GM12878 (cell line): ENCODE measurements at regions not wholly inside any gene's neighbourhood (a gene's known extent, or its start where the extent isn't known, plus 50 kb on each side); places are given as distances from the start of the nearest gene placed in this dataset.

Experiments
- BHLHE40 ChIP-seq, 2 experiments: fragments of 450-650 bp in 1 of 2; IDR thresholded peaks; 2 replicates each; pipeline ENCODE4 v1.6.1; 2011 to 2017; ENCODE audit warnings: low read depth in 2 of 2, borderline replicate concordance in 1 of 2, improper control_type of control experiment in 1 of 2, low read length in 1 of 2, mild to moderate bottlenecking in 1 of 2
- CEBPB ChIP-seq, 2 experiments: fragments of 150-350 bp in 1 of 2; IDR thresholded peaks; 2 replicates each; pipeline ENCODE4 v1.6.1; 2012 to 2014; ENCODE audit warnings: low read depth in 2 of 2, low read length in 2 of 2, borderline replicate concordance in 1 of 2, inconsistent platforms in 1 of 2
- CREM ChIP-seq: IDR thresholded peaks from 2 replicates; pipeline ENCODE4 v1.6.1; 2014; ENCODE audit warnings: antibody characterized with exemption, low read depth
- E2F4 ChIP-seq: IDR thresholded peaks from 2 replicates; pipeline ENCODE4 v1.6.1; 2012; ENCODE audit warnings: low read depth, low read length, improper control_type of control experiment
- EP300 ChIP-seq, 2 experiments: fragments of 150-350 bp in 1 of 2; IDR thresholded peaks; 2 replicates each; pipeline ENCODE4 v1.6.1; 2011 to 2012; ENCODE audit warnings: low read depth in 2 of 2, low read length in 2 of 2, borderline replicate concordance in 1 of 2, improper control_type of control experiment in 1 of 2, inconsistent platforms in 1 of 2; ENCODE audit not compliant: control insufficient read depth in 1 of 2
- ETV6 ChIP-seq, 2 experiments: fragments of 450-650 bp in 1 of 2; IDR thresholded peaks in 1 of 2; conservative IDR thresholded peaks in 1 of 2; 2 replicates each; pipeline ENCODE4 v1.6.1; 2014; ENCODE audit warnings: antibody characterized with exemption in 1 of 2, borderline replicate concordance in 1 of 2, low read depth in 1 of 2, mild to moderate bottlenecking in 1 of 2, moderate library complexity in 1 of 2
- FOS ChIP-seq: IDR thresholded peaks from 3 replicates; pipeline ENCODE4 v1.6.1; 2011; ENCODE audit warnings: borderline replicate concordance; ENCODE audit not compliant: insufficient read length; ENCODE audit errors: extremely low read depth
- JUNB ChIP-seq: IDR thresholded peaks from 2 replicates; pipeline ENCODE4 v1.6.1; 2016; ENCODE audit warnings: antibody characterized with exemption, mild to moderate bottlenecking
- LARP7 ChIP-seq: fragments of 450-650 bp; IDR thresholded peaks from 2 replicates; pipeline ENCODE4 v1.6.1; 2017; ENCODE audit warnings: mild to moderate bottlenecking
- MEF2B ChIP-seq: fragments of 450-650 bp; IDR thresholded peaks from 2 replicates; pipeline ENCODE4 v1.6.1; 2018; ENCODE audit warnings: mild to moderate bottlenecking, moderate library complexity; ENCODE audit not compliant: partially characterized antibody, poor library complexity, severe bottlenecking
- MXI1 ChIP-seq: fragments of 150-350 bp; IDR thresholded peaks from 2 replicates; pipeline ENCODE4 v1.6.1; 2011; ENCODE audit warnings: low read depth, mild to moderate bottlenecking, inconsistent platforms, low read length, improper control_type of control experiment
- MYB ChIP-seq: fragments of 150-350 bp; IDR thresholded peaks from 2 replicates; pipeline ENCODE4 v1.6.1; 2014; ENCODE audit warnings: mild to moderate bottlenecking, low read depth, low read length, borderline replicate concordance
- NFXL1 ChIP-seq: fragments of 450-650 bp; IDR thresholded peaks from 2 replicates; pipeline ENCODE4 v1.6.1; 2017; ENCODE audit warnings: antibody characterized with exemption, mild to moderate bottlenecking, borderline replicate concordance
- NKRF ChIP-seq: fragments of 450-650 bp; conservative IDR thresholded peaks from 2 replicates; pipeline ENCODE4 v1.6.1; 2017; ENCODE audit warnings: mild to moderate bottlenecking, moderate library complexity
- POLR2AphosphoS5 ChIP-seq: IDR thresholded peaks from 2 replicates; pipeline ENCODE4 v1.6.1; 2011; ENCODE audit warnings: mild to moderate bottlenecking, low read length, inconsistent platforms
- RB1 ChIP-seq: fragments of 450-650 bp; formaldehyde crosslinking; IDR thresholded peaks from 2 replicates; pipeline ENCODE4 v1.6.1; 2017; ENCODE audit warnings: mild to moderate bottlenecking, borderline replicate concordance
- RCOR1 ChIP-seq: conservative IDR thresholded peaks from 2 replicates; pipeline ENCODE4 v1.6.1; 2012; ENCODE audit warnings: low read depth, low read length, improper control_type of control experiment
- SMC3 ChIP-seq: IDR thresholded peaks from 2 replicates; pipeline ENCODE4 v1.6.1; 2011; ENCODE audit warnings: low read length, improper control_type of control experiment, borderline replicate concordance
- SPI1 ChIP-seq: IDR thresholded peaks from 2 replicates; pipeline ENCODE4 v1.6.1; 2011; ENCODE audit warnings: low read depth, mild to moderate bottlenecking, low read length, moderate library complexity, borderline replicate concordance; ENCODE audit not compliant: insufficient read depth
- SREBF1 ChIP-seq: IDR thresholded peaks from 2 replicates; pipeline ENCODE4 v1.6.1; 2012; ENCODE audit warnings: mild to moderate bottlenecking, low read length
- STAT1 ChIP-seq: fragments of 450-650 bp; conservative IDR thresholded peaks from 2 replicates; pipeline ENCODE4 v1.6.1; 2014; ENCODE audit warnings: antibody characterized with exemption, mild to moderate bottlenecking
- STAT3 ChIP-seq: IDR thresholded peaks from 2 replicates; pipeline ENCODE4 v1.6.1; 2011; ENCODE audit warnings: low read depth, low read length, improper control_type of control experiment
- USF1 ChIP-seq: IDR thresholded peaks from 2 replicates; pipeline ENCODE4 v1.6.1; 2011; ENCODE audit warnings: borderline replicate concordance, low read depth, mild to moderate bottlenecking, moderate library complexity, mixed read lengths, low read length; ENCODE audit not compliant: insufficient read depth; ENCODE audit errors: extremely low read length
- ZNF217 ChIP-seq: fragments of 450-650 bp; IDR thresholded peaks from 2 replicates; pipeline ENCODE4 v1.6.1; 2017; ENCODE audit warnings: antibody characterized with exemption, mild to moderate bottlenecking
- ZNF24 ChIP-seq: fragments of 450-650 bp; IDR thresholded peaks from 2 replicates; pipeline ENCODE4 v1.6.1; 2017; ENCODE audit warnings: antibody characterized with exemption, mild to moderate bottlenecking
- ZZZ3 ChIP-seq: IDR thresholded peaks from 2 replicates; pipeline ENCODE4 v1.6.1; 2011; ENCODE audit warnings: low read depth; ENCODE audit not compliant: control insufficient read depth, insufficient read length

- TF ChIP-seq CEBPB (IDR thresholded peaks at IDR 0.05; ENCODE audit: borderline replicate concordance in 1 of 2, low read depth in 2 of 2, low read length in 2 of 2) (no peak), SMC3 (0 out of 2 replicates have a peak, but pooled peaks have one; percentile 0), BHLHE40 (IDR thresholded peaks at IDR 0.05; ENCODE audit: borderline replicate concordance in 1 of 2, low read depth in 2 of 2, low read length in 1 of 2) (0 out of 4 replicates have a peak, but pooled peaks of 1 of the 2 experiments have one; percentile 1), LARP7 (peak; percentile 73; the same call in 1 of the 2 replicates), JUNB (peak; percentile 21), ZNF217 (no peak), MYB (no peak), SPI1 (no peak; the same call in 1 of the 2 replicates), ETV6 (conservative IDR thresholded peaks at IDR 0.05 in 1 of 2, IDR thresholded peaks at IDR 0.05 in 1 of 2; ENCODE audit: borderline replicate concordance in 1 of 2, low read depth in 1 of 2) (peak in 1 of 2 experiments; percentile 91; a peak in 1 of 4 replicates), NFXL1 (no peak), USF1 (no peak), E2F4 (no peak), POLR2AphosphoS5 (0 out of 2 replicates have a peak, but pooled peaks have one; percentile 46), STAT3 (no peak), SREBF1 (no peak), ZNF24 (no peak; the same call in 1 of the 2 replicates), STAT1 (no peak), MXI1 (no peak), RB1 (no peak), ZZZ3 (no peak), NKRF (no peak; the same call in 1 of the 2 replicates), CREM (peak; percentile 6; the same call in 1 of the 2 replicates), FOS (no peak), RCOR1 (no peak), EP300 (IDR thresholded peaks at IDR 0.05; ENCODE audit: borderline replicate concordance in 1 of 2, control insufficient read depth in 1 of 2, low read depth in 2 of 2, low read length in 2 of 2) (peak in 1 of 2 experiments; percentile 53; a peak in 1 of 4 replicates), MEF2B (no peak)
Observed at GRCh38 chr6:22025468-22026163, 271.2 kb downstream of the PRL start (continued).
